ENCODE measurements at regions not wholly inside any gene's neighbourhood (a gene's known extent, or its start where the extent isn't known, plus 50 kb on each side); places are given as distances from the start of the nearest gene placed in this dataset.

GRCh38 chr15:31163769-31164572 lies 62.4 kb upstream of the TRPM1 start:
- Histone ChIP-seq H3K27me3 (no peaks in the 10 kb centered on the region), H3K4me1 (peaks cover 8 to 10% of the 10 kb centered on the region in 2 donors), H3K4me3 (no peak overlapping the region), H3K36me3 (no peaks in the 10 kb centered on the region), H3K9me3 (no peaks in the 10 kb centered on the region), H3K27ac (no peak overlapping the region)
- ATAC-seq (no peak), DNase-seq (no peak)
- intact Hi-C loops (cut with DNase I; ENCODE audit: low total_unique reads) (no loop called here), in situ Hi-C loops (cut with MboI; ENCODE audit: low sequenced_read_pairs in 4 of 4) (no loop called here)
- TF ChIP-seq POLR2A (IDR thresholded peaks at IDR 0.05) (no peak), CTCF (IDR thresholded peaks at IDR 0.05 in 4 of 5, conservative IDR thresholded peaks at IDR 0.05 in 1 of 5) (no peak)

DNA sequence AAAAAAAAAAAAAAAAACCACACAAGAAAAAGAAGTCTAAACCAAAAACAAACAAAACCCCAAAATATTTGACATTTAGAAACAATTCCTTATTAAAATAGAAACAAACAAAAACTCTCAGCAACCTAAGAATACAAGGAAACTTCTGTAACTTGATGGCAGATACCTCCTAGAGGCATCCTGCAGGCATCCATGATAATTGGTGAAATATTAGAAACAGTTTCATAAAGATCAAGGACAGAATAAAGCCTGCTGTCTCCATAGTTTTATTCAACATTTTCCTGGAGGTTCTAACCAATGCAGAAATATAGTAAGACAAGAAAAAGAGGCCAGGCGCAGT lies 63.0 kb upstream of the TRPM1 start:
- no peak for ATAC-seq
- no peaks in the 10 kb centered on the region for H3K36me3 ChIP-seq
- no peak overlapping the region for H3K4me3 ChIP-seq
- H3K27me3 ChIP-seq, result no peaks in the 10 kb centered on the region
- intact Hi-C loops (cut with DNase I; ENCODE audit: low total_unique reads) (no loop called here), in situ Hi-C loops (cut with MboI; ENCODE audit: low sequenced_read_pairs in 4 of 4) (no loop called here)
- H3K27ac ChIP-seq, result no peak overlapping the region
- TF ChIP-seq CTCF (IDR thresholded peaks at IDR 0.05 in 4 of 5, conservative IDR thresholded peaks at IDR 0.05 in 1 of 5) (no peak), POLR2A (IDR thresholded peaks at IDR 0.05) (no peak)
- no peak for DNase-seq
- peaks cover 4% of the 10 kb centered on the region in 2 donors for H3K4me1 ChIP-seq
- H3K9me3 ChIP-seq, result no peaks in the 10 kb centered on the region

GRCh38 chr15:31169558-31169957 lies 68.0 kb upstream of the TRPM1 start:
- in situ Hi-C loops (cut with MboI; ENCODE audit: low sequenced_read_pairs in 4 of 4), result no loop called here
- no peaks in the 10 kb centered on the region for H3K9me3 ChIP-seq
- ATAC-seq (no peak), DNase-seq (no peak)
- H3K4me3 ChIP-seq, result no peak overlapping the region
- intact Hi-C loops (cut with DNase I; ENCODE audit: low total_unique reads), result no loop called here
- no peaks in the 10 kb centered on the region for H3K36me3 ChIP-seq
- no peaks in the 10 kb centered on the region for H3K4me1 ChIP-seq
- H3K27me3 ChIP-seq, result no peaks in the 10 kb centered on the region
- no peak for TF ChIP-seq POLR2A (IDR thresholded peaks at IDR 0.05)
- no peak for TF ChIP-seq CTCF (IDR thresholded peaks at IDR 0.05 in 4 of 5, conservative IDR thresholded peaks at IDR 0.05 in 1 of 5)
- H3K27ac ChIP-seq, result no peak overlapping the region

DNA sequence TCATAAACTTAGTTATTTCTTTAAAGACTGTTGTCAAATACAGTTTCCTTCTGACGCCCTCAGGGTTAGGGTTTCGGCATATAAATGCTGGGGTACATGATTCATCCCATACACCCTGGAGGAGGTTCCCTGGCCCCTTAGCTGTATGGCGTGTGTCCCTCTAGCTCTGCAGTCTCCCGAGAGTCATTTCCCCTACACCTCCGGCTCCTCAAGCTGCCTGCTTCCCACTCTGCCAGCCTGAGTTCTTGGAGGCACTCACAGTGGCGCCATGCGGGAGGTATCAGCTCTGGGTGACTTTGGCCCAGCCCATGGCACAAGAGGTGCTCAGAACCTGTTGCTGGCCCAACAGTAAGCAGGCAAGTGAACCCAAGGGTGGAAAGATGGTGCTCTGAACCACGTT lies 70.2 kb upstream of the TRPM1 start:
- no peaks in the 10 kb centered on the region for H3K9me3 ChIP-seq
- H3K36me3 ChIP-seq, result no peaks in the 10 kb centered on the region
- in situ Hi-C loops (cut with MboI; ENCODE audit: low sequenced_read_pairs in 4 of 4), result no loop called here
- ATAC-seq (no peak), DNase-seq (no peak)
- no peaks in the 10 kb centered on the region for H3K27me3 ChIP-seq
- H3K4me1 ChIP-seq, result no peaks in the 10 kb centered on the region
- TF ChIP-seq POLR2A (IDR thresholded peaks at IDR 0.05) (no peak), CTCF (IDR thresholded peaks at IDR 0.05 in 4 of 5, conservative IDR thresholded peaks at IDR 0.05 in 1 of 5) (no peak)
- intact Hi-C loops (cut with DNase I; ENCODE audit: low total_unique reads), result no loop called here
- H3K27ac ChIP-seq, result no peak overlapping the region
- no peak overlapping the region for H3K4me3 ChIP-seq

GRCh38 chr15:31172606-31173005 lies 71.1 kb upstream of the TRPM1 start:
- Histone ChIP-seq H3K27me3 (no peaks in the 10 kb centered on the region), H3K36me3 (no peaks in the 10 kb centered on the region), H3K4me1 (no peaks in the 10 kb centered on the region), H3K4me3 (no peak overlapping the region), H3K27ac (no peak overlapping the region), H3K9me3 (no peaks in the 10 kb centered on the region)
- in situ Hi-C loops (cut with MboI; ENCODE audit: low sequenced_read_pairs in 4 of 4), result no loop called here
- DNase-seq, result no peak
- ATAC-seq, result no peak
- intact Hi-C loops (cut with DNase I; ENCODE audit: low total_unique reads), result no loop called here
- TF ChIP-seq POLR2A (IDR thresholded peaks at IDR 0.05), result no peak
- TF ChIP-seq CTCF (IDR thresholded peaks at IDR 0.05 in 4 of 5, conservative IDR thresholded peaks at IDR 0.05 in 1 of 5), result no peak

Measured in gastrocnemius medialis (tissue), 4 donors.